Glomerular visceral epithelial cell (primary cell): ENCODE measurements at regions not wholly inside any gene's neighbourhood (a gene's known extent, or its start where the extent isn't known, plus 50 kb on each side); places are given as distances from the start of the nearest gene placed in this dataset.

ENCODE experiments used
- DNase-seq: peaks from one replicate; pipeline ENCODE4 v3.0.0-alpha.2; 2016; ENCODE audit errors: extremely low spot score

- peak; percentile 82 for DNase-seq
Measured at GRCh38 chr3:126267169-126267975, 87.0 kb upstream of the ALDH1L1 start.

- DNase-seq = no peak
Measured at GRCh38 chr3:126266850-126267168, 86.4 kb upstream of the ALDH1L1 start.

GRCh38 chr3:126266291-126266840 is 86.0 kb upstream of the ALDH1L1 start:
- no peak for DNase-seq

GRCh38 chr3:126264952-126265351 is 84.6 kb upstream of the ALDH1L1 start:
- no peak for DNase-seq

- no peak for DNase-seq
Measured at GRCh38 chr3:126264381-126264780, 84.0 kb upstream of the ALDH1L1 start.

- no peak for DNase-seq
Measured at GRCh38 chr3:126263971-126264370, 83.6 kb upstream of the ALDH1L1 start.

- DNase-seq = no peak
Measured at GRCh38 chr3:126263539-126263938, 83.2 kb upstream of the ALDH1L1 start.

GRCh38 chr3:126262227-126262626 is 81.8 kb upstream of the ALDH1L1 start:
- DNase-seq = no peak

- no peak for DNase-seq
Measured at GRCh38 chr3:126261037-126261436, 80.7 kb upstream of the ALDH1L1 start.

- peak; percentile 9 for DNase-seq
Measured at GRCh38 chr3:126259411-126260391, 79.3 kb upstream of the ALDH1L1 start.

- DNase-seq = no peak
Measured at GRCh38 chr3:126258670-126259069, 78.3 kb upstream of the ALDH1L1 start.

- no peak for DNase-seq
Measured at GRCh38 chr3:126257984-126258383, 77.6 kb upstream of the ALDH1L1 start.

- DNase-seq = no peak
Measured at GRCh38 chr3:126257174-126257573, 76.8 kb upstream of the ALDH1L1 start.

- DNase-seq = no peak
Measured at GRCh38 chr3:126256251-126256650, 75.9 kb upstream of the ALDH1L1 start.

GRCh38 chr3:126253072-126253471 is 72.7 kb upstream of the ALDH1L1 start:
- no peak for DNase-seq

- DNase-seq = no peak
Measured at GRCh38 chr3:126252373-126252772, 72.0 kb upstream of the ALDH1L1 start.

- DNase-seq = peak; percentile 18
Measured at GRCh38 chr3:126245811-126246727, 65.7 kb upstream of the ALDH1L1 start.
